H9 (cell line): ENCODE measurements at regions not wholly inside any gene's neighbourhood (a gene's known extent, or its start where the extent isn't known, plus 50 kb on each side); places are given as distances from the start of the nearest gene placed in this dataset.

ENCODE experiments used
- DNase-seq: peaks from one replicate; pipeline ENCODE4 v3.0.0-alpha.2; 2017
- H2AFZ ChIP-seq: one replicate; pipeline ENCODE4 v1.6.1; 2013; ENCODE audit warnings: mild to moderate bottlenecking, low read length, control low read depth, moderate library complexity
- H2AK5ac ChIP-seq: 2 replicates; pipeline ENCODE4 v1.6.1; 2013; ENCODE audit warnings: low read length, control low read depth, mixed read lengths; ENCODE audit not compliant: insufficient read length
- H2BK120ac ChIP-seq: one replicate; pipeline ENCODE4 v1.6.1; 2013; ENCODE audit warnings: low read depth, mild to moderate bottlenecking, low read length, control low read depth, inconsistent platforms; ENCODE audit not compliant: poor library complexity, severe bottlenecking
- H2BK12ac ChIP-seq: 2 replicates; pipeline ENCODE4 v1.6.1; 2013; ENCODE audit warnings: low read length, control low read depth, mixed read lengths, low read depth; ENCODE audit not compliant: insufficient read length
- H2BK15ac ChIP-seq: 2 replicates; pipeline ENCODE4 v1.6.1; 2013; ENCODE audit warnings: low read depth, low read length, control low read depth
- H2BK20ac ChIP-seq: one replicate; pipeline ENCODE4 v1.6.1; 2013; ENCODE audit warnings: low read depth, mild to moderate bottlenecking, low read length, control low read depth, inconsistent platforms; ENCODE audit not compliant: poor library complexity, severe bottlenecking
- H2BK5ac ChIP-seq: 2 replicates; pipeline ENCODE4 v1.6.1; 2013; ENCODE audit warnings: low read length, control low read depth, mixed read lengths; ENCODE audit not compliant: insufficient read length
- H3K14ac ChIP-seq: 2 replicates; pipeline ENCODE4 v1.6.1; 2013; ENCODE audit warnings: low read length, control low read depth; ENCODE audit not compliant: insufficient read depth
- H3K18ac ChIP-seq: 2 replicates; pipeline ENCODE4 v1.6.1; 2013; ENCODE audit warnings: low read depth, mild to moderate bottlenecking, mixed read lengths, low read length, control low read depth; ENCODE audit not compliant: insufficient read length
- H3K23ac ChIP-seq: 2 replicates; pipeline ENCODE4 v1.6.1; 2013; ENCODE audit warnings: low read length, control low read depth, mixed read lengths, low read depth; ENCODE audit not compliant: insufficient read length
- H3K23me2 ChIP-seq: 2 replicates; pipeline ENCODE4 v1.6.1; 2013; ENCODE audit warnings: low read depth, mild to moderate bottlenecking, mixed read lengths, low read length, control low read depth; ENCODE audit not compliant: insufficient read length, poor library complexity, severe bottlenecking
- H3K27ac ChIP-seq: 2 replicates; pipeline ENCODE4 v1.5.1; 2013; ENCODE audit warnings: low read length, control low read depth, mixed read lengths, low read depth; ENCODE audit not compliant: insufficient read length
- H3K27me3 ChIP-seq: 2 replicates; pipeline ENCODE4 v1.6.1; 2013; ENCODE audit warnings: low read length, control low read depth, inconsistent platforms; ENCODE audit not compliant: insufficient read depth
- H3K4ac ChIP-seq: 2 replicates; pipeline ENCODE4 v1.6.1; 2013; ENCODE audit warnings: low read depth, mild to moderate bottlenecking, control low read depth, inconsistent platforms, low read length, moderate library complexity
- H3K4me1 ChIP-seq: 2 replicates; pipeline ENCODE4 v1.6.1; 2013; ENCODE audit warnings: low read length, control low read depth, inconsistent platforms; ENCODE audit not compliant: insufficient read depth
- H3K4me2 ChIP-seq: 2 replicates; pipeline ENCODE4 v1.6.1; 2013; ENCODE audit warnings: low read length, control low read depth, mixed read lengths; ENCODE audit not compliant: insufficient read length, insufficient read depth
- H3K56ac ChIP-seq: 2 replicates; pipeline ENCODE4 v1.6.1; 2013; ENCODE audit warnings: low read depth, mild to moderate bottlenecking, mixed read lengths, low read length, control low read depth; ENCODE audit not compliant: insufficient read length
- H3K79me1 ChIP-seq: 2 replicates; pipeline ENCODE4 v1.6.1; 2013; ENCODE audit warnings: low read depth, mild to moderate bottlenecking, moderate library complexity, low read length, control low read depth, inconsistent platforms; ENCODE audit not compliant: insufficient read depth, poor library complexity, severe bottlenecking
- H3K79me2 ChIP-seq: 2 replicates; pipeline ENCODE4 v1.6.1; 2013; ENCODE audit warnings: low read length, control low read depth, inconsistent platforms; ENCODE audit not compliant: insufficient read depth
- H3K9ac ChIP-seq: 2 replicates; pipeline ENCODE4 v1.6.1; 2013; ENCODE audit warnings: low read length, control low read depth, mixed read lengths; ENCODE audit not compliant: insufficient read length; ENCODE audit errors: extremely low read depth
- H3K9me3 ChIP-seq: one replicate; pipeline ENCODE4 v1.6.1; 2013; ENCODE audit warnings: low read depth, low read length, inconsistent platforms; ENCODE audit not compliant: control insufficient read depth
- H3T11ph ChIP-seq: one replicate; pipeline ENCODE4 v1.6.1; 2013; ENCODE audit warnings: mild to moderate bottlenecking, low read length, control low read depth, inconsistent platforms
- H4K20me1 ChIP-seq: one replicate; pipeline ENCODE4 v1.6.1; 2013; ENCODE audit not compliant: control insufficient read depth, insufficient read length, insufficient read depth
- H4K5ac ChIP-seq: 2 replicates; pipeline ENCODE4 v1.6.1; 2013; ENCODE audit warnings: low read depth, mild to moderate bottlenecking, mixed read lengths, low read length, control low read depth; ENCODE audit not compliant: insufficient read length
- H4K8ac ChIP-seq: replicated peaks from 2 replicates; pipeline ENCODE4 v1.6.1; 2013; ENCODE audit warnings: low read length, control low read depth, mixed read lengths, low read depth; ENCODE audit not compliant: insufficient read length
- H4K91ac ChIP-seq: 2 replicates; pipeline ENCODE4 v1.6.1; 2013; ENCODE audit warnings: low read depth, mild to moderate bottlenecking, moderate library complexity, mixed read lengths, low read length, control low read depth; ENCODE audit not compliant: insufficient read length
- H3K27ac Mint-ChIP-seq, 3 experiments: 2 replicates in 2 of 3; 3 replicates in 1 of 3; pipeline ENCODE4 v1.8.0; 2020 to 2021; ENCODE audit warnings: mixed read lengths in 3 of 3, mild to moderate bottlenecking in 1 of 3, moderate library complexity in 1 of 3
- H3K27me3 Mint-ChIP-seq: 2 replicates; pipeline ENCODE4 v1.8.0; 2021; ENCODE audit warnings: low read depth, mild to moderate bottlenecking, moderate library complexity, mixed read lengths
- H3K36me3 Mint-ChIP-seq, 3 experiments: 2 replicates in 2 of 3; 3 replicates in 1 of 3; pipeline ENCODE4 v1.8.0; 2020 to 2021; ENCODE audit warnings: low read depth in 3 of 3, mixed read lengths in 3 of 3; ENCODE audit not compliant: insufficient read depth in 1 of 3
- H3K4me1 Mint-ChIP-seq, 2 experiments: 2 replicates each; pipeline ENCODE4 v1.8.0; 2020; ENCODE audit warnings: mixed read lengths in 2 of 2
- H3K4me3 Mint-ChIP-seq, 2 experiments: 2 replicates in 1 of 2; 3 replicates in 1 of 2; pipeline ENCODE4 v1.8.0; 2020 to 2021; ENCODE audit warnings: mild to moderate bottlenecking in 2 of 2, mixed read lengths in 2 of 2, moderate library complexity in 1 of 2
- H3K9me3 Mint-ChIP-seq, 2 experiments: 2 replicates in 1 of 2; 3 replicates in 1 of 2; pipeline ENCODE4 v1.8.0; 2020; ENCODE audit warnings: mild to moderate bottlenecking in 2 of 2, mixed read lengths in 2 of 2, moderate library complexity in 1 of 2
- WGBS: extraction: QIAGEN DNeasy Blood & Tissue Kit; methylation state at CpG from one replicate; pipeline ENCODE4 v1.1.7; 2013; ENCODE audit warnings: missing lambda C conversion rate, low lambda C conversion rate, mixed read lengths; ENCODE audit not compliant: insufficient read length; ENCODE audit errors: extremely low coverage; 5-methylcytosine and 5-hydroxymethylcytosine counted together
- TF ChIP-seq, protein P1 (sequence below): fragments of 200-600 bp; sonication (generic); conservative IDR thresholded peaks from 3 replicates; pipeline ENCODE4 v1.8.0; 2021; ENCODE audit warnings: antibody characterized with exemption, mild to moderate bottlenecking

DNA sequence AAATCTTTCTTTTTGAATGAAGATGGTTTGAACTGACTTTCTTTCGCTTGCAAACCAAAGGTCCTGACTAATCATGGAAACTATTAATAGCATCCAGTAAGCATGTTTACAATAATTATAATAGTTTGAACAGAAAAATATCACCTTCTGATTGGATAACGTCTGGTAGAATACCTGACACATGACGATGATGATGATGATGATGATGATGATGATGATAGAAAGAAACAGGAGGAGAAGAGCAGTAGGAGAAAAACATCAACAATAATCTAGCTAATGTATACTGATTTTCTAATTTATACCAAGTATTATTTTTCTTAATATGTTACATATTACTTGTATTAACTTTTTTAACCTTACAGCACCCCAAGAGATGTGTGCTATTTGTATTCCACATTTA lies 157.5 kb upstream of the SPRY2 start:
- Histone ChIP-seq H3K27ac (no peak overlapping the region), H2AK5ac (no peak overlapping the region), H3K23ac (no peak overlapping the region), H2BK15ac (no peak overlapping the region), H3K4me2 (no peak overlapping the region), H2BK20ac (no peak overlapping the region), H2AFZ (no peak overlapping the region), H3K56ac (no peak overlapping the region), H3K18ac (no peak overlapping the region), H3T11ph (no peak overlapping the region), H3K27me3 (no peaks in the 10 kb centered on the region), H3K79me1 (no peaks in the 10 kb centered on the region), H3K9me3 (no peaks in the 10 kb centered on the region), H4K91ac (no peak overlapping the region), H3K4me1 (no peaks in the 10 kb centered on the region), H3K23me2 (no peaks in the 10 kb centered on the region), H2BK120ac (no peak overlapping the region), H3K14ac (no peak overlapping the region), H2BK12ac (no peak overlapping the region), H4K8ac (no peak overlapping the region), H3K9ac (no peak overlapping the region), H3K4ac (no peak overlapping the region), H3K79me2 (no peaks in the 10 kb centered on the region), H2BK5ac (no peak overlapping the region), H4K20me1 (no peaks in the 10 kb centered on the region), H4K5ac (no peak overlapping the region)
- H3K36me3 Mint-ChIP-seq: no peaks in the 10 kb centered on the region
- no peak for DNase-seq
- H3K27me3 Mint-ChIP-seq: no peaks in the 10 kb centered on the region
- H3K4me1 Mint-ChIP-seq: no peaks in the 10 kb centered on the region
- no peak overlapping the region for H3K4me3 Mint-ChIP-seq
- H3K27ac Mint-ChIP-seq: no peak overlapping the region
- TF ChIP-seq, protein P1, sequence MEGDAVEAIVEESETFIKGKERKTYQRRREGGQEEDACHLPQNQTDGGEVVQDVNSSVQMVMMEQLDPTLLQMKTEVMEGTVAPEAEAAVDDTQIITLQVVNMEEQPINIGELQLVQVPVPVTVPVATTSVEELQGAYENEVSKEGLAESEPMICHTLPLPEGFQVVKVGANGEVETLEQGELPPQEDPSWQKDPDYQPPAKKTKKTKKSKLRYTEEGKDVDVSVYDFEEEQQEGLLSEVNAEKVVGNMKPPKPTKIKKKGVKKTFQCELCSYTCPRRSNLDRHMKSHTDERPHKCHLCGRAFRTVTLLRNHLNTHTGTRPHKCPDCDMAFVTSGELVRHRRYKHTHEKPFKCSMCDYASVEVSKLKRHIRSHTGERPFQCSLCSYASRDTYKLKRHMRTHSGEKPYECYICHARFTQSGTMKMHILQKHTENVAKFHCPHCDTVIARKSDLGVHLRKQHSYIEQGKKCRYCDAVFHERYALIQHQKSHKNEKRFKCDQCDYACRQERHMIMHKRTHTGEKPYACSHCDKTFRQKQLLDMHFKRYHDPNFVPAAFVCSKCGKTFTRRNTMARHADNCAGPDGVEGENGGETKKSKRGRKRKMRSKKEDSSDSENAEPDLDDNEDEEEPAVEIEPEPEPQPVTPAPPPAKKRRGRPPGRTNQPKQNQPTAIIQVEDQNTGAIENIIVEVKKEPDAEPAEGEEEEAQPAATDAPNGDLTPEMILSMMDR: no peak
- H3K9me3 Mint-ChIP-seq: no peaks in the 10 kb centered on the region
- no CpG with 5 or more reads among the region's 3 CpGs for WGBS
